T47D (cell line): ENCODE measurements at regions not wholly inside any gene's neighbourhood (a gene's known extent, or its start where the extent isn't known, plus 50 kb on each side); places are given as distances from the start of the nearest gene placed in this dataset.
"Not testable (repeated sequence)": the region's sequence is repeated elsewhere in the genome, so short reads cannot be mapped to it uniquely, and the experiment has no call there.

ENCODE experiments used
- DNase-seq, 2 experiments: peaks; one replicate each; pipeline versions ENCODE4 v3.0.0 to v3.0.0-alpha.2; 2011 to 2012; ENCODE audit warnings: low read depth in 1 of 2, low spot score in 1 of 2
- JUND ChIP-seq: IDR thresholded peaks from 2 replicates; pipeline ENCODE4 v1.6.1; 2012; ENCODE audit warnings: low read depth
- in situ Hi-C: cut with HindIII; loops from 2 replicates; pipeline ENCODE4 v1.10.0; 2016; ENCODE audit warnings: low sequenced_read_pairs, low pct_unique_long_range_greater_than_20kb

DNA sequence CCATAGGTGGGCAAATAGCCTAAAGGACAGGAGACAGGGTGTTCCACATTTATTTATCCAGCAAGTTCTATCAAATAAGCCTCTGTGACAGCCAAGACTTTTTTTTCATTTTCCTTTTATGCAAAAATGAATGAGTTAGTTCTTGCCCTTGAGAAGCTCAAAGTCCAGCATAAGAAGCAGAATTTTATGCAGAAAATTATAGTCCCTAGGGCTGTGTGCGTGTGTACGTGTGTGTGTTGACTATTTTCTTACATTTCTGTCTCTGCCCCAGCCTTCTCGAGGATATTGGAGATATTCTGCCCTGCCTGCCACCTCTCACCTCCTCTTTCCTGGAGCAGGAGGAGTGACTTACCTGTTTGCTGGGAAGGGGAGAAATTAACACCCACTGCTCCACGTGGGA lies 221.9 kb downstream of the SREK1 start:
- TF ChIP-seq JUND = no peak
- in situ Hi-C loops = no loop called here
- no peak for DNase-seq

DNA sequence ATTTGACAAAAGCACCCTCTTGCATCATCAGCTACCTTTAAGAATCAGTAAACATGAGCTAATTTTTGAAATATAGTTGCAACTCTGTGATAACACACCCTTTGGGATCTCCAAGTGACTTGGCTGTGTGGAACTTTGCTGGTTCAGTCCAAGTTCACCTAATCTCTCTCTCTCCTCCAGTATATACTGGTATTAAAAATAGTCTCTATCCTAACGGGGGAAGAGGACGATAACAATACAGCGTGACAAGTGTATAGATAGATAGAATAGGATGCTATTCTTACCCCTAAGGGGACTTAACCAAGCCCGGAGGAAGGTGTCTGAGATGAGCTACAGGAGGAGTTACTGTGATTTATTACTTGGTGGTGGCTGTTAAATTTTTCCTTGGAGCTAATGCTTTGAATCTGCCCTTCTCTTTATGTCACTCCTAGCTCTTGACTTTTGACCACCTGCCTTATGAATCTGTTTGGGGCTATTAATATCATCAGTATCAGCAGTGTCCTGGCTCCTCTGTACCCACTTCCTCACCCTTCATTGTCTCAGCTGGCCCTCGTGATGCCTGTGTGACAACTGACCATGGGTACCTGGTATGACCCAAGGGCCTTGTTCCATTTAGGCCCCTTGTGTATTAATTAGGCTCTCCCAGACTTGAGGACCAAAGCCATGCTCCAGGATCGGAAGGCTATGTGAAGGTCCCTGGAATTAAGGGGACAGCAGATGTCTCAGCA lies 223.9 kb downstream of the SREK1 start:
- in situ Hi-C loops = no loop called here
- no peak for TF ChIP-seq JUND
- DNase-seq = no peak

DNA sequence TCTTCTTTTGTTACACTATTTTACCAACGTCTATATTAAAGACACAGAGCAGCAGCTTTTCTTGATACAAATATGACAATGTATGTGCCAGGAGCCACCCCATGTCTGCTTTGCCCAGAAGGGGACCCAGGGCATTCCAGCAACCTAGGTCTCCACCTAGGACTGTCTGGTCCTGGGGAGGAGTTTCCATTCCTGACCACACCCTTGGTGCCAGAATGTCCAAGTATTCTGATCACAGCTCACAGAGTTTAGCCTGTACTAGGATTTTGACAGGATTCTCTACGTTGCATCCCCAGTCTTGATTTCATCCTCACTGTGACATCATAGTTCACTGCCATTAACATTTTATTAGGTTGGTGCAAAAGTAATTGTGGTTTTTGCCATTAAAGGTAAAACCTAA lies 224.7 kb downstream of the SREK1 start:
- no peak for TF ChIP-seq JUND
- in situ Hi-C loops = no loop called here
- DNase-seq = no peak

DNA sequence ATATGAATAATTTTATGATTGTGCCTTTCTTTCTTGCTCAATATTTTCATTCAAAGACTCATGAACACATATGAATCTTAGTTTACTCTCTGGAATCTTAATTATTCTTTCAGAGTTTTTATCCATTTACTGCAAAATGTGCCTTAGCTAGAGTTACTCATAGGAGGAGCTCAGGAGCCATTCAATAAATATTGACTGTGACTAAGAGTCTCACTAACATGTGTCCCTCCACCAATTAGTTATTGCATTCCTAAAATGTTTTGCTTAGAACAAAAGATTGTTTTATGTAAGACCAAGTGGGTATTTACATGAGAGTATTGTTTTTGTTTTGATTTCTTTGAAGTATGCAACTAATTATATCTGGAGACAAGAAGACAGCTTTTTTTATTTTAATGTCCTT lies 218.4 kb upstream of the MAST4 start:
- DNase-seq = no peak
- no peak for TF ChIP-seq JUND
- in situ Hi-C loops = no loop called here

DNA sequence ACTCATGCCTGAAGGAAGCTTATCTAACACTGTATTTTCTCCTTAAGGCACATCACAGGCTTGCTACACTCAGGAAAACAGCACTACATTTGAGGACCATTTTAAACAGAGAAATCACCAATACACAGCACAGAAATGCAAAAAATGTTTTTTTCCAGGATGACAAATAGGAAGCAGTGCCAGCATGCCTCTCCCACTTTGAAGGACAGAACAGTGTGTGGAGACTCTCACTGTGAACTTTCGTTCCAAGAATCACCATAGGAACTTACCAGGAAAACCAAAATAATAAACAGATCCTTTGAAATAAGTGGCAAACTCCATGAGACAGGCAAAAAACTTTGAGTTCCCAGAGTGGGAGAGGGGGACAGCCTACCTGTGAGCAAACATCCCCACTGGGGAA lies 217.8 kb upstream of the MAST4 start:
- DNase-seq = no peak
- TF ChIP-seq JUND = no peak
- in situ Hi-C loops = no loop called here

DNA sequence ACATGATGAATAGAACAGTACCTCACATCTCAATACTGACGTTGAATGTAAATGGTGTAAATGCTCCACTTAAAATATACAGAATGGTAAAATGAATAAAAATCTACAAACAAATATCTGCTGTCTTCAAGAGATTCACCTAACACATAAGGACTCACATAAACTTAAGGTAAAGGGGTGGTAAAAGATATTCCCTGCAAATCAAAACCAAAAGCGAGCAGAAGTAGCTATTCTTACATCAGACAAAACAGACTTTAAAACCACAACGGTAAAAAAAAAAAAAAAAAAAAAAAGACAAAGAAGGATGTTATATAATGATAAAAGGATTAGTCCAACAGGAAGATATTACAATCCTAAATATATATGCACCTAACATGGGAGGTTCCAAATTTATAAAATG lies 214.0 kb upstream of the MAST4 start:
- DNase-seq = no peak
- in situ Hi-C loops = no loop called here
- TF ChIP-seq JUND = no peak

DNA sequence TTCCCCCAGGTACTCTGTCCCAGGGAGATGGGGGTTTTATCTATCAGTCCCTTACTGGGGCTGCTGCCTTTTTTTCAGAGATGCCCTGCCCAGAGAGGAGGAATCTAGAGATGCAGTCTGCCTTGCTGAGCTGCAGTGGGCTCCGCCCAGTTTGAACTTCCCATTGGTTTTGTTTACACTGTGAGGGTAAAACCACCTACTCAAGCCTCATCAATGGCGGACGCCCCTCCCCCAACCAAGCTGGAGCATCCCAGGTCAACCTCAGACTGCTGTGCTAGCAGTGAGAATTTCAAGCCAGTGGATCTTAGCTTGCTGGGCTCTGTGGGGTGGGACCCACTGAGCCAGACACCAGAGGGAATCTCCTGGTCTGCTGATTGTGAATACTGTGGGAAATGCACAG lies 191.0 kb upstream of the MAST4 start:
- in situ Hi-C loops, DNase-seq: not testable (repeated sequence)

DNA sequence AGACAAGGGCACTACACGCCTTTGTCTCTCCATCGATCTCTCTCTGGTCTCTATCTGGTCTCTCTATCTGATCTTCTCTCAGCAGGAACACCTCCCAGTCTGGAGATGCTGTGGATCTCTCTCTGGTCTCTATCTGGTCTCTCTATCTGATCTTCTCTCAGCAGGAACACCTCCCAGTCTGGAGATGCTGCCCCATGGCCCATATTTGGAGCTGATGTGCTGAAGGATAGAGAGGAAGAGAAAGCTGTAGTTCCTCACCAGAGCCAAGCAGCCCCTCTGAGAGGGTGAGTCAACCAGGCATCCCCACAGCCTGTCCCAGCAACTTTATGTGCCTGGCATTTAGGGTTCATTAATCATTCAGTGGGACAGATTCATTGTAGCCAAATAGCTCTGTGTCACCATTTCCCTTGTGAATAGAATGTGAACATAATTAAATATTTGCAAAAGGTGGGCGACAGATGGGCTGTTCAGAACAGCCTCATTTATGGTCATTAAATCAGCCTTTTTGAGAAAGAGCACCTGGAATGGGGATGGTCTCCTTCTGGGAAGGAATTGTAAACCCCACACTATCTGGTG lies 189.3 kb upstream of the MAST4 start:
- DNase-seq = no peak
- no peak for TF ChIP-seq JUND
- in situ Hi-C loops = no loop called here

DNA sequence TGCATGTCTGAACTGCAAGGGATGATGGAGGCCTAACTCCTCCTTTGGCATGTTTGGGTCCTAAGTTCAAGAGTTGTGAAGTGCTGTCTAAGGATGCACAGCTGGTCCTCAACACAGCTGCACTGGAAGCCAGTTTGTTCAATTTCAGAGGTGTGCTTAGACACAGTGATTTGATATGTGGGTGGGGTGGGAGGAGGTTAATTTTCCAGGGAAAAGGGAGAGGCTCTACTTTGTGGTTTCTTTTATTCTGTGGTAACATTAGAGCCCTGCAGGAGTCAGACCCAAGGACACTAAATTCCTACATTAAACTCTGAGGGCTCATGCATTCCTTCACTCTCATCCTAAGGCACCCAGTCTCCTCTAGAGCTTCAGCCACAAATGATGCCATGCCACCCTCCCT lies 188.4 kb upstream of the MAST4 start:
- in situ Hi-C loops = no loop called here
- TF ChIP-seq JUND = no peak
- no peak for DNase-seq

DNA sequence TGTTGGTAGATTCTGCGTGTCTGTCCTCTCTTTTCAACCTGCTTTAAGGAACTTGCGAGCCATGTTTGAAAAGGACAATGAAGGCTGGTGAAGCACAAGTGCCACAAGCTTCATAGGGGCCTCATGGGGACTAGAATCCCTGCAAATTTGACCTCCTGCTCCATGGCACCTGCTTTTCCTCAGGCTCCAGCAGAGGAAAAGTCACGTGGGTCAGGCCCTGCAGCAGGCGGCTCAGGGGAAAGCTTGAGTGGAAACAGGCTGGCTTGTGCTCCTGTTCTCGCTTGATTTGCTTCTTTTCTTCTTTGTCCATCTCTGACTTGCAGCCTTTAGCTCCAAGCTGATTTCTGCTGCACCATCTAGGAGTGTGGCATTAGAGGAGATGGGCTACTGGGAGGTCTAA lies 187.6 kb upstream of the MAST4 start:
- no peak for DNase-seq
- in situ Hi-C loops = no loop called here
- TF ChIP-seq JUND = no peak

DNA sequence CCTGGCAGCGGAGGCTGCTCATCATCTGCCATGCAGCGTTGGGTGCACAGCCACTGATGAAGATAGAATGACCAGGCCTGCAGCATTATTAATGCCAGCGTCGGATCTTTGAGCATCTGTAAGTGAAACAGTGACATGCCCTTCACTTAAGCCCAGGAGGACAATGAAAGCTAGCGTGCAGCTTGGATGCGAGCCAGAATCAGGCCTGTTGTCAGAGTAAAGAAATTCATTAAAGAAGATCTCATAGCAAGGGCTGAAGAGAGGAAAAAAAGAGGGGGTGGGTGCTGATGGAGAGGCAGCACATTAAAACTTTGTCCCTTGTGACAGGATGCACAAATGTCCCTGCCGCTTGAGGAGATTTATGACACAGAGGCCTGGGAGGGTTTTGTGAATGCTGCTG lies 186.1 kb upstream of the MAST4 start:
- DNase-seq = no peak
- in situ Hi-C loops = no loop called here
- TF ChIP-seq JUND = no peak

DNA sequence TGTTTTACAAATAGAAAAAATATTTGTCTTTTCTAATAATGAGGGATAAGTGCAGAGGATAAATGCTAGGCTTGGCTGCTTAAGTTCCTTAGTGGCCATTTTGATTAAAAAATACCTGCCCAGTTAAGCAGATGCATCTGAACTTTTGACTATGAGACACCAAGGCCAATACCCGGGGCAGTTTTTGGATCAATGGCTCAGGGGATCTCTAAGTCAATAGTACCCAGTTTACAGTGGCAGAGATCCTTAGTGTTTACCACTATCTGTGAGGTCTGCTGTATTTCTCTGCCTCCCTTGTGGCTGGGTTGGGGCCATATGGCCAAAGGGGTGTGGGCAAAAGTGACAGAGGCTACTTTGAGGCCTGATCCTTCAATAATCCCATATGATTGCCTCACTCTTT lies 184.5 kb upstream of the MAST4 start:
- no peak for TF ChIP-seq JUND
- no peak for DNase-seq
- in situ Hi-C loops = no loop called here

DNA sequence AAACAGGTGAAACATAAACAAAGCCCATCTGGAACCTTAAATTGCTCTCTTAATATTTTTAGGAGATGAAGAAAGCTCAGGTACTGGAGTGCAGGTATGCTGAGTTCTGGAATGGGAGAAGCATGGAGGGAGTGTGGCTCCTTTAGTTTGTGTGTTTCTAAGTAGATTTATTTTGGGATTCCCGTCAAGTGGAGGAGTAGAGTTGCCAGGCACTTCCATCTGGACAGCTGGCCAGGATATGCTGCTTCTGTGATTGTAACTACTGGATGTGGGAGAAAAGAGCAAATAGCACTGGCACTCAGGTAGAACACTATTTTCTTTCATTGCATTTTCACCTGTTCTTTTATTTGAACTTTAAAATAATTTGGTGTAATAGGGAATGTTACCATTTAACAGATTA lies 182.3 kb upstream of the MAST4 start:
- DNase-seq = no peak
- in situ Hi-C loops = no loop called here
- TF ChIP-seq JUND = no peak

DNA sequence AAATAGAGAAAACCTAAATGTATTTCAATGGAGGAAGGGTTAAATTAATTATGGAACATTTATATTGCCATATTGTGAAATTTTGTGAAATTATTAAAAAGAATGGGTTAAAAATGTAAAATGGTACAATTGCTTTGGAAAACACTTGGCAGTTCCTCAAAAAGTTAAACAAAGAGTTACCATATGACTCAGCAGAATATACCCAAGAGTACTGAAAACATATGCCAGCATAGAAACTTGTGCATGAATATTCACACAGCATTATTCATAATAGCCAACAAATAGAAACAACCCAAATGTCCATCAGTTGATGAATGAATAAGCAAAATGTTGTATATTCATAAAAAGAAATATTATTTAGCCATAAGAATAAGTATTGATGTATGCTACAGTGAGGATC lies 181.0 kb upstream of the MAST4 start:
- DNase-seq = no peak
- TF ChIP-seq JUND = no peak
- in situ Hi-C loops = no loop called here
